Fibroblast of villous mesenchyme (primary cell): ENCODE measurements at regions not wholly inside any gene's neighbourhood (a gene's known extent, or its start where the extent isn't known, plus 50 kb on each side); places are given as distances from the start of the nearest gene placed in this dataset.

Experiments
- DNase-seq: peaks from one replicate; pipeline ENCODE4 v3.0.0-alpha.2; 2010; ENCODE audit warnings: low read depth
- H3K4me3 ChIP-seq: 2 replicates; pipeline ENCODE4 v1.5.1; 2011; ENCODE audit warnings: low read depth, mild to moderate bottlenecking, low read length
- TF ChIP-seq, protein P1 (sequence below): IDR thresholded peaks from 2 replicates; pipeline ENCODE4 v1.5.1; 2012; ENCODE audit warnings: low read depth, mild to moderate bottlenecking, low read length; ENCODE audit not compliant: insufficient read depth

- TF ChIP-seq, protein P1, sequence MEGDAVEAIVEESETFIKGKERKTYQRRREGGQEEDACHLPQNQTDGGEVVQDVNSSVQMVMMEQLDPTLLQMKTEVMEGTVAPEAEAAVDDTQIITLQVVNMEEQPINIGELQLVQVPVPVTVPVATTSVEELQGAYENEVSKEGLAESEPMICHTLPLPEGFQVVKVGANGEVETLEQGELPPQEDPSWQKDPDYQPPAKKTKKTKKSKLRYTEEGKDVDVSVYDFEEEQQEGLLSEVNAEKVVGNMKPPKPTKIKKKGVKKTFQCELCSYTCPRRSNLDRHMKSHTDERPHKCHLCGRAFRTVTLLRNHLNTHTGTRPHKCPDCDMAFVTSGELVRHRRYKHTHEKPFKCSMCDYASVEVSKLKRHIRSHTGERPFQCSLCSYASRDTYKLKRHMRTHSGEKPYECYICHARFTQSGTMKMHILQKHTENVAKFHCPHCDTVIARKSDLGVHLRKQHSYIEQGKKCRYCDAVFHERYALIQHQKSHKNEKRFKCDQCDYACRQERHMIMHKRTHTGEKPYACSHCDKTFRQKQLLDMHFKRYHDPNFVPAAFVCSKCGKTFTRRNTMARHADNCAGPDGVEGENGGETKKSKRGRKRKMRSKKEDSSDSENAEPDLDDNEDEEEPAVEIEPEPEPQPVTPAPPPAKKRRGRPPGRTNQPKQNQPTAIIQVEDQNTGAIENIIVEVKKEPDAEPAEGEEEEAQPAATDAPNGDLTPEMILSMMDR = no peak
- peak; percentile 18 for DNase-seq
- H3K4me3 ChIP-seq = no peak overlapping the region
These were observed 177.1 kb upstream of the TRIM24 start for GRCh38 chr7:138282997-138283396.

DNA sequence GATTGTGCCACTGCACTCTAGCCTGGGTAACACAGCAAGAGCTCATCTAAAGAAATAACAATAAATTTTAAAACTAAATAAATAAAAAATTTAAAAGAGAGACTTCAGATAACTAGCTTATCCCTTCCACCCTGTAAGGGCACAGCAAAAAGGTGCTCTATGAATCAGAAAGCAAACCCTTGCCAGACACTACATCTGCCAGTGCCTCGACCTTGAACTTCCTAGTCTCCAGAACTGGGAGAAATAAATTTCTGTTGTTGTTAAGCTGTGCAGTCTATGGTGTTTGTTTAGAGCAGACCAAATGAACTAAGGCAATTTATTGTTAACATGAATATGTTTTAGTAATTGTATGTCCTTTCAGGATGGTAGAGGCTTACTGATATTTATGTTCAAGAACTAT lies 174.9 kb upstream of the TRIM24 start:
- DNase-seq = no peak
- TF ChIP-seq, protein P1 = no peak
- no peak overlapping the region for H3K4me3 ChIP-seq

DNA sequence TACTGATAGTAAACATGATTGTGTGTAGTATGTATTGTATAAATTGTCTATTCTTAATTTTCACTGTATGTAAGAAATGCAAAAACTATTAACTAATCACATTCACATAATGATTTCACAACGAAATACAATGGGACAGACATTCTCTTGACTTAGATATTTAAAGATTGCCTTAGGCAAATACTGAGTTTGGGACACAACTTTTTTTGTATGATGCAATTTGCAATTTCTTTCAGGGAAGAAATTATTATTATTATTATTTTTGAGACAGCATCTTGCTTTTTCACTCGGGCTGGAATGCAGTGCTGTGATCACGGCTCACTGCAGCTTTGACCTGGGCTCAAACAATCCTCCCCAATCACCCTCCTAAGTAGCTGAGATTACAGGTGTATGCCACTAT lies 173.2 kb upstream of the TRIM24 start:
- TF ChIP-seq, protein P1 = no peak
- no peak overlapping the region for H3K4me3 ChIP-seq
- no peak for DNase-seq

DNA sequence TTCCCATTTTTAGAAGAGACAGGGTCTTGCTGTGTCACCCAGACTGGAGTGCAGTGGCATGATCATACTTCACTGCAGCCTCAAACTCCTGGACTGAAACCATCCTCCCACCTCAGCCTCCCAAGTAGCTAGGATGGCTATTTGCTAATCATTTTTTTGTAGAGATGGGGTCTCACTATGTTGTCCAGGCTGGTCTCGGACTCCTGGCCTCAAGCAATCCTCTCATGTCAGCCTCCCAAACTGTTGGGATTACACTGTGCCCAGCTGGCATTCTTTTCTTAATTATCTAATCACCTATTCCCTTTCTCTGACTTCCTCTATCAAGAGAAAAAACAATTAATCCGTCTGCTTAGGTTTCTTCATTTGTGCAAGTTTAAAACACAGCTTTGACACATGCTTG lies 172.5 kb upstream of the TRIM24 start:
- no peak overlapping the region for H3K4me3 ChIP-seq
- TF ChIP-seq, protein P1 = no peak
- no peak for DNase-seq

GRCh38 chr7:138289082-138289481 lies 171.0 kb upstream of the TRIM24 start:
- TF ChIP-seq, protein P1 = no peak

DNA sequence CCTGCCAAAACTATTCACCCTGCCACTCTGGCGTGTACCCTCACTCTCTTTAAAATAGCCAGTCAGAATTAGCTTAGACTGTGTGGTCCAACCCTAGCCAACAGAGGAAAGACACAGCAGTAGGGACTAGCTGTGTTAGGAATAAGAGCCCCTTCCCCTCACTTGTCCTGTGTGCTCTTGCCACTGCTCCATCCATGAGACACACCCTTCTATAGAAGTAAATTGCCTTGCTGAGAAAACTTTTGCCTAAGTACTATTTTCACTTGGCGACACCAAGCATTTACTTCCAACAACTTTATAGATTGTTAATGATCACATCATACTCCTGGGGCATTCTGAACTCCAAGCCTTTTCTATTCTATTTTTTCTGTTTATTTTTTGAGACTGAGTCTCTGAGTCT lies 170.2 kb upstream of the TRIM24 start:
- no peak for DNase-seq
- H3K4me3 ChIP-seq = no peak overlapping the region
- TF ChIP-seq, protein P1 = no peak

More at GRCh38 chr7:138289082-138289481, 171.0 kb upstream of the TRIM24 start:
- no peak for DNase-seq
- H3K4me3 ChIP-seq = no peak overlapping the region

DNA sequence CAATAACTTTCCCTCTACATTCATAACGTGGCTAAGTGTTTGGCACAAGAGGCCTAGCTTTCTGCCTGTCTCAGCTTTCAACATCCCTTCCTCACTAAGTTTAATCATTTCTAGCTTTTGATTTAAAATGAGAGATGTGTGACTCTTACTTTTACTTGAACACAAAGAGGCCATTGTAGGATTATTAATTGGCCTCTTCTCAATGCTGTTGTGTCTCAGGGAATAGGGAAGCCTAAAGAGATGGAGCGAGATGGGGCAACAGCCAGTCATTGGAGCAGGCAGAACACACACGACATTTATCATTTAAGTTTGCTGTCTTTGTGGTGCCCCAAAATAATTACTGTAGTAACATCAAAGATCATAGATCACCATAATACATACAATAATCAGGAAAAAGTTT lies 167.1 kb upstream of the TRIM24 start:
- TF ChIP-seq, protein P1 = no peak
- H3K4me3 ChIP-seq = no peak overlapping the region
- DNase-seq = no peak
